HPDE6-E6E7 (cell line): ENCODE measurements at regions not wholly inside any gene's neighbourhood (a gene's known extent, or its start where the extent isn't known, plus 50 kb on each side); places are given as distances from the start of the nearest gene placed in this dataset.

Experiments used
- DNase-seq: peaks from one replicate; pipeline ENCODE4 v3.0.0; 2011; ENCODE audit warnings: missing footprints; ENCODE audit errors: extremely low spot score

DNA sequence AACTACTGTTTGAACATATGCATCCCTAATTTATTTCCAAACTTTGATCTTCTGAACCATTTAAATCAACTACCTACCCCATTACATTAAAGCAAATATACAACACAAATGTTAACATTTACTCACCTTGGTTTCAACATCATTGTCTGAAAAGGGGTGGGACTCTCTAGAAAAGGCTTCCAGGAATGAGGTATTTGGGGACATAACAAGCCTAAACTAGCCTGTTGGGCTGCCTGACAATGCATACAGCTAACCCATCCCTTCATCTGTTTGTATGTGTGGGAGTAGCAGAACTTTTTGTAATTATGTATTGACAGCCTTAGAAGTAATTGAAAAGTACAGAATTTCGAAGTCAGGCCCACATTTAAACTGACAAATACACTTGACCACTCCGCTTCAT is 2225.9 kb upstream of the C9orf72 start:
- DNase-seq: peak; percentile 36

DNA sequence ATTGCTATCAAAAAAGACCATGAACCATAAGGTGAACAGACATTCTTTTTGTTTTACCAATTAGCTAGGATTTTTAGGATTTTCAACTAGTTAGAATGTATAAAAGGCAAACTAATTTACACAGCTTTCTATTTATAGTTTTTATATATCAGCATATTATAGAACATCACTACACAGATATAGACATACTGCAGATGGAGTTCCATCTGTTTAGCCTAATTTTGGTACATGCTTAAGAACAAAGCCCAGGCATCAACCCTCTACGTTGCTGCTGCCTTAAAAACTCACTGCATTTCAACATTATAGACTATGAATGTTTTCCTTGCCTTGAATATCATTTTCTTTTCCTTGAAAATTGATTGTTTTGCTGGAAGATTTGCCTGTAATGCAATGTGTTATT is 2227.5 kb upstream of the C9orf72 start:
- DNase-seq: no peak

DNA sequence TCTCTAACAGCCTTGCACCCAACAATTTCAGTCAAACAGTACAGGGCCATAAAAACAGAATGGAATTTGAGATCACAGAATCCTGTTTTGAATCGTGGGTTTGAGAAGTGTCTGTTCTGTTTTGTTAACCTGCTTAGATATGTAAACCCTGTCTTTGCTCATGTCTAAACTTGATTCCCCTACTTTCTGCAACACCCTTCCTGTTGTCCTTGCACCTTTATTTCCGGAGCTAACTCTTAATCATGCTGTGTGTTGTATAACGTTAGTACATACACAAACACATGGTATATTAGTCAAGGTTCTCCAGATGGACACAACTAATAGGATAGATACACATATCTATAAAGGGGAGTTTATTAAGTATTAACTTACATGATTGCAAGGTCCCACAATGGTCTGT is 2229.2 kb upstream of the C9orf72 start:
- no peak for DNase-seq

DNA sequence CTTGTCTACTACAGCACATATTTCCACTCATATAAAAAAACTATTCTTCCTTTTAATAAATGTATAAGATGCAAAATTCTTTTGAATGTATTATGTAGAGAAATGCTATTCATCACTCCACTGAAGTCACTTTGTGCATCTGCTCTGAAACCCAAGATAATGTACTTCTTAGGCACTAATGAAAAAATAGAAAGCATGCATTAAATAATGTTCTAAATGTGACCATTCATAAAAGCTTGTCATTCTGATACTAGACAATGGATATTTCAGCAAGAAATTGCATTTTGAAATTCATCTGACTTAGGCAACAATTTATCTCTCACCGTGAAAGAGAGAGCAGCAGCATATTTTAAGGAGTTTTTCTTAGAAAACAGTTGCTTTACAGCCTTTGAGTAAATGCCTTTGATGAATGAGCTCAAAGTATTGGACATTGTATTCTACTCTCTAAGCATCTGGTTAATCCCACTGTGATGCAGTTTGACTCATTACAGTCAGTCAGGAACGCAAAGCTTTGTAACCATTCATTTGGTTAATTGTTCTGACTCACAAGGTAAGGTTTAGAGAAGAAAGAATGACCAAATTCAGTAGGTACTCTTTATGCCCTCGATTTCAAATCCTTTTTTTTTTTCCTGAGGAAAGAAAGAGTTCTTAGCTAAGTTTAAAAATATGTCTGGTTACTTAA is 2233.8 kb upstream of the C9orf72 start:
- DNase-seq: peak; percentile 42

DNA sequence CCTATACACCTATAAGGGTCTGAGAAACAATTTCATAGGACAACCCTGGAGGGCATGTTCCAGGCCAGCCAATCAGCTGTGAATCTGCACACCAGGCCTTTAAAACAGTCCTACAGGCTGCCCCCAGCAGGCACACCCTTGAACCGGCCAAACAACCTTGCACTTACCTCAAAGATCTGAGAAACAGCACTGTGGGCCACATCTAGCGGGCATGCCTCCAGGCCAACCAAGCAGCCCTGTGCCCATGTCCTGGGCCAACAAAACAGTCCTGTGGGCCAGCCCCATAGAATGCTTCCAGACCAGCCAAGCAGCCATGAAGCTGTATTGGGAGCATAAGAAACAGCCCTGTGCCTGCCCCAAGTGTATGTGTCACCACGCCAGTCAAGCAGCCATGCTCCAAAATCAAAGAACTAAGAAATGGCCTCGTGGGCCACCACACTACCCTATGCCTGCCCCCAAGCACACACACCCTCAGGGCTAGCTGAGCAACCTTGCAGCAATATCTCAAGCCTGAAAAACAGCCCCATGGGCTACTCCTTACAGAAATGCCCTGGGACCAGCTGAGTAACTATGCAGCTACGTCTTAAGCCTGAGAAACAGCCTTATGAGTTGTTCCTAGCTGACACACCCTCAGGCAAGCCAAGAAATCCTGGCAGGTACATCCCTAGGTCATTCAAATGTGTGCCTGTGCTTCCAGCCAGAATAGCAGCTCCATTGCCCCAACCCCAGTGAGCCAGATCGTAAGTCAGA is 2243.8 kb upstream of the C9orf72 start:
- no peak for DNase-seq

DNA sequence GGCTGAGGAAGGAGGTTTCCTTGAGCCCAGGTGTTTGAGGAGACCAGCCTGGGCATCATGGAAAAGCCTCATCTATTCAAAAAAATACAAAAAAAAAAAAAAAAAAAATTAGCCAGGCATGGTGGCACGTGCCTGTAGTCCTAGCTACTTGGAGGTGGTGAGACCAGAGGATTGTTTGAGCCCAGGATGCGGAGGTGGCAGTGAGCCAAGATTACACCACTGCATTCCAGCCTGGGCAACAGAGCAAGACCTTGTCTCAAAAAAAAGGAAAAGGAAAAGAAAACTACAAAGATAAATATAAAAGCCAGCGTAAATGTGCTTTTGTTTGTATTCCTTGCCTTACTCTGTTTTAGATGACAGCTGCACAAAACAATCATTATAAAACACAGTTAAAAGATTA is 2249.2 kb upstream of the C9orf72 start:
- DNase-seq: no peak

DNA sequence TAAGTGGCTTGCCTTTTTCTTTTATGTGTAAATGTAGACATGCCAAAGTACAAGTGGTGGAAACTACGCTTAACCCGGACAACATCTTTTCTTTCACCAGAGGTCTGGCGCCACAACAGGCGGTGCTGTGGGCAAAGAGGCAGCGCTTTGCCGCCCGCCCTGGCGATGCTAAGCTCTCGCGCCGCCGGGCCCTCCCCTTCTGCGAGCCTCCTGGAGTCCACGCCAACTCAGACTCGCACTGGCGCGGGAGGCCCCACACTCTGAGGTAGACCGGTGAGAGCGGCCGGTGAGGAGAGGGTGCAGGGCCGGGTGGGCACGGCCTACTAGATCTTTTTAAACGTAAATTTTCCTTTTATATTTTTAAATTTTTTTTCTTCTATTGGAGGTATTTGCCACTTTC is 2253.1 kb upstream of the C9orf72 start:
- no peak for DNase-seq

DNA sequence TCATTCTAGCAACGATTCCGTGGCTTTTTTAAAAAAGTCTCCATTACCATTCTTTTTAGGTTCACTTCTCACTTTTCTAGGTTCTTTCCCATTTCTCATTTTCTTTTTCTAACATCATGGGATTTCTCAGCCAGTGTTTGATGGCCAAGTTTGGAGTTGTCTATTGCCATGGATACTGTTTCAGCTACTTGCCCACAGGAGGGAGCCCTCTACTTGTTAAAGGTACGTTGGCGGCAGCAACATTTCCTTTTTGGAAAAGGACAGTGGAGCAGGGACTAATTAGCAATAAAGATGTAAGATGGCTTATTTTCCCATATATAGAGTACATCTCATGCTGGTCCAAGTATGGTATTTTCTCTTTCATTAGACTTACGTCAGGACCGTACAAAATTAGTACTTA is 2257.5 kb upstream of the C9orf72 start:
- peak; percentile 8 for DNase-seq

DNA sequence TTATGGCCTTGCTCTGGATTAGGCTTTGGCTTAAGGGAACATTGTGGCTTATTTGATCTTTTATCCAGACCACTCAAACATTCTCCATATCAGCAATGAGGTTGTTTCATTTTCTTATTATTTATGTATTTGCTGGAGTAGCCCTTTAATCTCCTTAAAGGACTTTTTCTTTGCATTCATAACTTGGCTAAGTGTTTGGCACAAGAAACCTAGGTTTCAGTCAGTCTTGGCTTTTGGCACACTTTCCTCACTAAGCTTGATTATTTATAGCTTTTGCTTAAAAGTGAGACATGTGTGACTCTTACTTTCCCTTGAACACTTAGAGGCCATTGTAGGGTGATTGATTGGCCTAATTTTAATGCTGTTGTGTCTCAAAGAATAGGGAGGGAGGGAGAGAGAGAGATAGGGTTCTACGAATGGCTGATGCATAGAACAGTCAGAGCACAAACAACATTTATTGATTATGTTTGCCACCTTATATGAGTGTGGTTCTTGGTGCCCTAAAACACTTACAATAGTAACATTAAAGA is 2265.3 kb upstream of the C9orf72 start:
- no peak for DNase-seq

DNA sequence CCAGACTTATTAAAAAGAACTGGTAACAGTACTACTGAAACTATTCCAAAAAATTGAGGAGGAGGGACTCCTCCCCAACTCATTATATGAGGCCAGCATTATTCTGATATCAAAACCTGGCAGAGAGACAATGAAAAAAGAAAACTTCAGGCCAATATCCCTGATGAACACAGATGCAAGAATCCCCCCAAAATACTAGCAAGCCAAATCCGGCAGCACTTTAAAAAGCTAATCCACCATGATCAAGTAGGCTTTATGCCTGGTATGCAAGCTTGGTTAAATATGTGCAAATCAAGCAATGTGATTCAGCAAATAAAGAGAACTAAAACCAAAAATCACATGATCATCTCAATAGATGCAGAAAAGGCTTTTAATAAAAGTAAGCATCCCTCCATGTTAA is 2271.0 kb upstream of the C9orf72 start:
- no peak for DNase-seq

DNA sequence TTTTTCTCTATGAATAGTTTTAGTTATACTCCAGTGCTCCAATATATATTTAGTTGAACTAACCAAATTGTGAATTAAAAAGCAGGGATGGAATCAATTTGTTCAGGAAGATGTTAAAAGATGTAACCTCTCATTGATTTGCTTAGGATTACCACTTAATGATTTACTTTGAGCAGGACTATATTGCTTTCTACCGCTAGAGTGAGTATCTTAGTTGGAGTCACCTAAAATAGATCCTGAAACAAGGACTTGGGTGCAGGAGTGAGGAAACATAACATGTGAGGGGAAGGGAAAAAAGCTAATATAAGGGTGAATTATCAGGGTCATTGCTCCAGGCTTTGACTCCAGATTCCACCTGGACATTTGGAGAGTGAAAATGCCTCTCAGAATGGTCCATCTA is 2277.4 kb upstream of the C9orf72 start:
- DNase-seq: no peak

DNA sequence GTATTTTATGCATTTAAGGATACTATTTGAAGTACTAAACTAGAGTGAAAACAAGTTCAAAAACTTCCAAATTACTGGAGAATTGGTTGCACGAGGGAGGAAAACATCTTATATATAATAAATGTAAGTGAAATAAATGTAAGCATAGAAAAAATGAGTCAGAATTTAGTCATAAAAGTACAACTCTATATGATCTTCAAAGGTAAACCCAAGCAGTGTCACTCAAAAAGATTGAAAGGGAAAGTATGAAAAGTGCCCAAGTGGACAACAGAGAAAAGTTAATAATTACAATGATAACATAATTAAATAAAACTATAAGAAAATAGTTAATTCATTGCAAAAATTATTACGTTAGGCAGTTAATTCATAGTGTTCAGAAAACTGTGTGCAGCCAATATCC is 2288.5 kb upstream of the C9orf72 start:
- DNase-seq: no peak

DNA sequence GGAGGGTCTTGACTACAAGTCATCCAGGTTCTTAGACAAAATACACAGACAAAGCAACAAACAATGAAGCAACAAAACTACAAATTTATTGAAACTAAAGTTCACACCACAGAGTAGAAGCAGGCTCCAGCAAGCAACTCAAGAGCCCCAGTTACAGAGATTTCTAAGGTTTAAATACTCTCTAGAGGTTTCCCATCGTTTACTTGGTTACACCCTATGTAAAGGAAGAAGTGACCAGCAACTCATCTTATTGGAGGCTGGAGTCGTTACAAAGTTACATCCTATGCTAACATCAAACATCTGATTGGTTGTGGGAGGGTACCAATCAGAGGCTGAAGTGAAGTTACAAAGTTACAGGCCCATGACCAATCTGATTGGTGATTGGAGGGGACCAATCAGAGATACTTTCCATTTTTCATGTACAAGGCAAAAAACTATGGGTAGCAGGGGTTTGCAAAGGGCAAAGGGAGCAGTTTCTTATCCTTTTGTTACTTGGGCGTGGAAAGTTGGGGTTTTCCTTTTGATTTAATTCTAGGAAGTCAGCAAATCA is 2292.6 kb upstream of the C9orf72 start:
- no peak for DNase-seq

DNA sequence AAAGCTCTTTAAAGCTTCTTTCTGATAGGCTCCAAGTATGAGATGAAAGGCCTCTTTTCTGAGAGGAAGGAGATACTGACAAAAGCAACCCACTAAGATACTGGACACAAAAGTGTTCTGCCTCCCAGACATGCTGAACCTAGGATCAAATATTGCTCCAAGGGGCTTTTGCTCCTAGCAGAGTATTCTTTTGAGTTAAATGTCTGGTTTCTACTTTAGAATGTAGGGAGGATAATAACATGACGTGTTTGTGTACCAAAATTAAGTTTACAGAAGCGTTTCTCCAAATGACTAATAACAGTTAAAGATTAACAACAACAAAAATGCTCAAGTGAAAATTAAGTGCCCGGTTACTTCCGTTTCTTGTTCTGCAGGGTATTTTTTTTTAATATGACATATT is 2293.3 kb upstream of the C9orf72 start:
- DNase-seq: no peak

DNA sequence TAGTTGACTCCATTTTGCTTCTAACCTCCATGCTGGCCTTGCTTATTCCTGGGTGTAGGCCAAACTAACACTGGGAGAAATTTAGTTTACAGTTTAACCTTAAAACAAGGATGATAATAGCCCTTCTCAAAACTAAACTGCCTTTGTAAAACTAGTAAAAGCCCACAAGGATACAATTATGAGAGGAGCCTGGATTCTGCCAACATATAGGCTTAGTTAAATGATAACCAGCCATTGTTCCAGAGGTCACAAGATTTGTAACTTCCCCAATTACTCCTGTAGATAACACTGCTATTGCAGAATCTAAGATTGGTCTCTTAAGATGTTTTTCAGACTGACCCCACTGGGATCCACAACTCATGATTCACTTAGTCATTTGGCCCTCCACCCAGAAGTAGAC is 2300.3 kb upstream of the C9orf72 start:
- no peak for DNase-seq

DNA sequence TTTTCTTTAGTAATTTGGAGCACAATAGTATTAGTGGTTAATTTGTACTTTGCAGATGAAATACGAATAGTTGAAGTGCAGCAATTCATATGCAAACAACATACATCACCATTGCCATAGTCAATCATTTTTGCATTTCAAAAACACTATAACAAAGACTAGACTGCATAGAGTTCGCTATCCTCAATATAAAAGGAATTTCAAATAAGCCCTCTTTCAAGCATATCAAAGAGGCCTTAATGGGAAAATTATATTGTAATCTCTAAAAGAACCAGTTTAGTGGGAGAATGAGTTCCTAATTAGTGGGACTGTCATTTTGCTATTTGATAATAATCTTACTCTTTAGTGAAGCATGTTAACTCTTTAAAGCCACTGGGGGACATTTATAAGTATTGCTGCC is 2302.3 kb upstream of the C9orf72 start:
- no peak for DNase-seq

DNA sequence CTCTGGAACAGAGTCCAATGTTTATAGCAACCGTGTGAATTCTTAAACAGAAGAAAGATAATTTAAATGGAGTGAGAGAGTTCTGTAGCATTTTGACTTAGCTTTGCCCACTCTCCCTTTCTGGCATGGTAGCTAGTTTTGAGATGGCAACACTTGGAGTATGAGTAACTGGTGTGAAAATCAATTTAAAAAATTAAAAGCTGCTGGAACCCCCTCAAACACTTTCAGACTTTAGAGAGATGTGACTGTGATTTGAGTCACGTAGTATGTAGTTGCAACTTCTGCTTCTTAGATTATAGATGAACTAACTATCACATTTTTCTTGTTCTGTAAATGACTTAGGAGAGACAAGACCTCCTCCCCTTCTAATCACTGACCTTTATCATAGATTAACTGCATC is 2309.5 kb upstream of the C9orf72 start:
- DNase-seq: no peak

DNA sequence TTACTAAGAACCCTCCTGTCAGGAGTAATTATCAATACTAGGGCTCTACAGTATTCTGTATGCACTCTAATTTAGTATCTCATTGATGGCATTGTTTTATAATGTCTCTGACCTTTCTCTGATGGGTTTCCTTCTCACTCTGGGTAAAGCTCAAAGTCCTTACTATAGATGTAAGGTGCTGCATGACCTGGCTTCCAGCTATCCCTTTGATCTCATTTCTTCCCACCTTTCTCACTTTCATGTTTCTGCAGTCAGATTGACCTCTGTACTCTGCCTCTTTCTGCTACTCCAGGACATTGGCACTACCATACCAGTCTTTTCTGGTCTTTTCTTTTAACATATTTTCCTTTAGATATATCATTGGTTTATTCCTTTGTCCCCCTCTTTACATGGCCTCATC is 2332.8 kb upstream of the C9orf72 start:
- no peak for DNase-seq

DNA sequence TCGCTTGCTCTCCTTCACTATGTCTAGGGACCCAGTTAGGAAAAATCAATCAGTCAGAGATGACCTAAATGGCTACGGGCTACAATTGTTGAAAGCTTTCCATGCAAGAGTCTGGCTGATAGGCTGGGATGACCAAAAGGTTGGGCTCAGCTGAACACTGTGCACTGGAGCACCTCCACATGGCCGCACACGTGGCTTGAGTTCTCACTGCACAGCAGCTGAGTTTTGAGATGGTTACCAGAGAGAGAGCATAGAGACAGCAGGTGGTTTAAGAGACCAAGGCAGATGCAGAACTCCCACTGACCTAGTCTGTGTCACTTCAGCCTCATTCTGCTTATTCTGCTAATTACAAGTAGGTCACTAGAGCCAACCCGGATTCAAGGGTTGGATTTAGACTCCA is 2354.8 kb upstream of the C9orf72 start:
- DNase-seq: no peak

DNA sequence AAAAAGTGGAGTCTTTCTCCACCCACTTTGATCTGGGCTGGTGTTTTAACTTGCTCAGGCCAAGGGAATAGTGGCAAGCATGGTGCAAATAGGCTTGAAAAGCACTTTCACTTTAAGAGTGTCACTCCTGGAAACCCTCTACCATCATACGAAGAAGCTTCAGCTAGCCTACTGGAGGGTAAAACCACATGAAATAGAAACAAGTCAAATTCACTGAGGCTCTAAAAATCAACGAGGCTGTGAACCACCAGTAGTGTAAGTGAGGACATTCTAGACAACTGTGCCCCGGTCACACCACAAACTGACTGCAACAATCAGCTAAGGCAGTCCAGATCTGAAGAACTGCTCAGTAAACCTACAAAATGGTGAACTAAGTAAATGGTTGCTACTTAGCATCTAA is 2366.3 kb upstream of the C9orf72 start:
- DNase-seq: no peak

DNA sequence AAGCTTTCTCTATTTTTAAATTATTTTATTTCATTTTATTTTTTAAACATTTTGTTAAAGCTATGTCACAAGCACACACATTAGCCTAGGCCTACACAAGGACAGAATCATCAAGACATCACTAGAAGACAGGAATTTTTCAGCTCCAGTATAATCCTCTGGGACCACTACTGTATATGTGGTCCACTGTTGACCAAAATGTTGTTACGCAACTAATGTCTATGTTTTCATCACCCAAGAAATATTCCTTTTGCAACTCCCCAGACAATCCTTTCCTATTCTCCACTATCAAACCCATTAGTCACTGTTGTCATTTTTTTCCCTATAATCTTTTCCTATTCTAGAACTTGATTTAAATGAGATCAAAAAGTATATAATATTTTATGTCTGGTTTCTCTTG is 2371.7 kb upstream of the C9orf72 start:
- DNase-seq: no peak

DNA sequence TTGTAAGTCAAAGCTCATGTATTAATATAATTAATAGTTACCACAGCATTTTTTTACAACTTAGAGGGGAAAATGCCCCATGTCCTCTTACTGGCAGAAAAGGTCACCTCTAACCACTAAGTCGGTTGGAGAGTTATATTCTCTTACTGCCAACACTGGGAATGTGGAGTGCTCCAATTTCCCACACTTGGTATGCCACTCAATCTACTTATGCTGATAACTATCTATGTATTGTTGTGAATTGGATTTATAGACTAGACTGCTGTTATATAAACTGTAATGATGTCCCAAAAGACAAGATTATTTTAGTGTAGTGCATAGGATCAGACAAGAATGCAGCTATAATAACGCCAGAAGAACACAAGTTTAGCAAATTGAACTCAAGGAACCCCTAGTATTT is 2385.2 kb upstream of the C9orf72 start:
- DNase-seq: no peak

DNA sequence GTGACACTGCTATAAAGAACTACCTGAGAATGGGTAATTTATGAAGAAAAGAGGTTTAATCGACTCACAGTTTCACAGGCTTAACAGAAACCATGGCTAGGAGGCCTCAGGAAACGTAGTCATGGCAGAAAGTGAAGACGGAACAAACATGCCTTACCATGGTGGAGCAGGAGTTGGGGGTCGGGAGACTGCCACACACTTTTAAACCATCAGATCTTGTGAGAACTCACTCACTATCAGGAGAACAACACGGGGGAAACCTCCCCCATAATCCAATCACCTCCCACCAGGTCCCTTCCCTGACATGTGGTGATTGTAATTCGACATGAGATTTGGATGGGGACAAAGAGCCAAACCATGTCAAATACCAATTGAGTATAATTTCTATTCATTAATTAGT is 2392.6 kb upstream of the C9orf72 start:
- DNase-seq: no peak
